Iris pigment epithelial cell (primary cell): ENCODE measurements at regions not wholly inside any gene's neighbourhood (a gene's known extent, or its start where the extent isn't known, plus 50 kb on each side); places are given as distances from the start of the nearest gene placed in this dataset.
A peak's percentile ranks its signal among the peaks of the same experiment; 100 is the strongest.

Experiments used
- DNase-seq: peaks from one replicate; pipeline ENCODE4 v3.0.0-alpha.2; 2011; ENCODE audit warnings: low read depth

- DNase-seq: no peak
Observed at GRCh38 chr3:177431525-177432176, 234.4 kb upstream of the TBL1XR1 start.

GRCh38 chr3:177435301-177435700, 238.0 kb upstream of the TBL1XR1 start:
- DNase-seq: no peak

GRCh38 chr3:177437513-177438337, 240.4 kb upstream of the TBL1XR1 start:
- no peak for DNase-seq

GRCh38 chr3:177438596-177439220, 241.4 kb upstream of the TBL1XR1 start:
- no peak for DNase-seq

- peak; percentile 54 for DNase-seq
Observed at GRCh38 chr3:177439694-177440269, 242.5 kb upstream of the TBL1XR1 start.

GRCh38 chr3:177440456-177441104, 243.3 kb upstream of the TBL1XR1 start:
- no peak for DNase-seq

- DNase-seq: no peak
Observed at GRCh38 chr3:177441276-177441812, 244.1 kb upstream of the TBL1XR1 start.

- DNase-seq: no peak
Observed at GRCh38 chr3:177441813-177442646, 244.7 kb upstream of the TBL1XR1 start.

GRCh38 chr3:177443469-177443868, 246.2 kb upstream of the TBL1XR1 start:
- DNase-seq: peak; percentile 66

GRCh38 chr3:177444696-177445095, 247.4 kb upstream of the TBL1XR1 start:
- no peak for DNase-seq

- no peak for DNase-seq
Observed at GRCh38 chr3:177445549-177445948, 248.3 kb upstream of the TBL1XR1 start.

- DNase-seq: no peak
Observed at GRCh38 chr3:177446165-177446601, 248.9 kb upstream of the TBL1XR1 start.

- DNase-seq: no peak
Observed at GRCh38 chr3:177447938-177448337, 250.7 kb upstream of the TBL1XR1 start.

- no peak for DNase-seq
Observed at GRCh38 chr3:177448987-177449359, 251.7 kb upstream of the TBL1XR1 start.

GRCh38 chr3:177449360-177450006, 252.2 kb upstream of the TBL1XR1 start:
- peak; percentile 97 for DNase-seq

GRCh38 chr3:177451301-177451750, 254.0 kb upstream of the TBL1XR1 start:
- no peak for DNase-seq

- peak; percentile 99 for DNase-seq
Observed at GRCh38 chr3:177451864-177452830, 254.9 kb upstream of the TBL1XR1 start.

- no peak for DNase-seq
Observed at GRCh38 chr3:177452831-177453450, 255.7 kb upstream of the TBL1XR1 start.

- DNase-seq: no peak
Observed at GRCh38 chr3:177453451-177453844, 256.2 kb upstream of the TBL1XR1 start.
